NCI-H2107 treated with DMSO at 0.1 percent for 48 hours (cell line): ENCODE measurements at regions not wholly inside any gene's neighbourhood (a gene's known extent, or its start where the extent isn't known, plus 50 kb on each side); places are given as distances from the start of the nearest gene placed in this dataset.

Source experiments
- DNase-seq: peaks from one replicate; lab custom pipeline; 2025; ENCODE audit not compliant: unreplicated experiment; lab: John Stamatoyannopoulos, UW

GRCh38 chr6:43910638-43911353 is 140.8 kb downstream of the VEGFA start:
- DNase-seq: no peak

- DNase-seq: no peak
Observed at GRCh38 chr6:43910149-43910637, 140.2 kb downstream of the VEGFA start.

- no peak for DNase-seq
Observed at GRCh38 chr6:43909474-43910148, 139.6 kb downstream of the VEGFA start.

- no peak for DNase-seq
Observed at GRCh38 chr6:43907789-43908472, 137.9 kb downstream of the VEGFA start.

GRCh38 chr6:43907312-43907711 is 137.3 kb downstream of the VEGFA start:
- no peak for DNase-seq

GRCh38 chr6:43904311-43905123 is 134.5 kb downstream of the VEGFA start:
- no peak for DNase-seq

- no peak for DNase-seq
Observed at GRCh38 chr6:43903739-43904290, 133.8 kb downstream of the VEGFA start.

GRCh38 chr6:43901733-43902230 is 131.8 kb downstream of the VEGFA start:
- DNase-seq: no peak

GRCh38 chr6:43900916-43901732 is 131.1 kb downstream of the VEGFA start:
- no peak for DNase-seq

GRCh38 chr6:43900560-43900915 is 130.5 kb downstream of the VEGFA start:
- DNase-seq: no peak

GRCh38 chr6:43899830-43900229 is 129.8 kb downstream of the VEGFA start:
- no peak for DNase-seq

- no peak for DNase-seq
Observed at GRCh38 chr6:43898358-43899131, 128.5 kb downstream of the VEGFA start.

- no peak for DNase-seq
Observed at GRCh38 chr6:43897571-43898302, 127.7 kb downstream of the VEGFA start.

- no peak for DNase-seq
Observed at GRCh38 chr6:43896329-43897255, 126.6 kb downstream of the VEGFA start.

- DNase-seq: no peak
Observed at GRCh38 chr6:43895656-43896328, 125.8 kb downstream of the VEGFA start.

- DNase-seq: no peak
Observed at GRCh38 chr6:43893073-43893472, 123.1 kb downstream of the VEGFA start.
